ENCODE measurements at regions not wholly inside any gene's neighbourhood (a gene's known extent, or its start where the extent isn't known, plus 50 kb on each side); places are given as distances from the start of the nearest gene placed in this dataset.

DNA sequence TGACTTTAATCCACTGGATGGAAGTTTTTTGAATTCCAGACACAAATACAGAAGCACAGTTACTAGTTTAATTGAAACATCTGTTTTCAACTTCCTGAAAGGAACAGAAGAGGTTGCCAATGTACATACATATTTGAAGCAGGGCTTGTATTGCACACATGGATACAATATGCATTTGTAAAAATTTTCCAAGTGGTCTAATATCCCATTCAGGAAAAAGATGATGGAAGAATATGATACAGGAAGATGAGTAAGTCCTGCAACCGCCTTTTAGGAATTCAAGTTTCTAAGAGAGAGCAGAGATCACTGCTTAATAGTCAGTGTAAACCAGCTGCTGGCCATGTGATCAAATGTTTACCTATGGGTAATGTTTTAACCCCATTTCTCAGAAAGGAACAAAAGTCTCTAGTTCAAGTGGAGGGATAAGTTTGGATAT is 265.4 kb downstream of the TRIB2 start:
- no peak for DNase-seq (ENCODE audit: low spot score, unreplicated experiment)
- Mint-ChIP-seq H3K27ac (no peak overlapping the region), H3K4me1 (ENCODE audit: low read depth) (peaks cover 13% of the 10 kb centered on the region), H3K27me3 (peaks cover 2% of the 10 kb centered on the region), H3K4me3 (ENCODE audit: low read depth) (no peak overlapping the region), H3K36me3 (ENCODE audit: insufficient read depth) (no peaks in the 10 kb centered on the region), H3K9me3 (ENCODE audit: low read depth) (no peaks in the 10 kb centered on the region)
- TF ChIP-seq, protein P1, sequence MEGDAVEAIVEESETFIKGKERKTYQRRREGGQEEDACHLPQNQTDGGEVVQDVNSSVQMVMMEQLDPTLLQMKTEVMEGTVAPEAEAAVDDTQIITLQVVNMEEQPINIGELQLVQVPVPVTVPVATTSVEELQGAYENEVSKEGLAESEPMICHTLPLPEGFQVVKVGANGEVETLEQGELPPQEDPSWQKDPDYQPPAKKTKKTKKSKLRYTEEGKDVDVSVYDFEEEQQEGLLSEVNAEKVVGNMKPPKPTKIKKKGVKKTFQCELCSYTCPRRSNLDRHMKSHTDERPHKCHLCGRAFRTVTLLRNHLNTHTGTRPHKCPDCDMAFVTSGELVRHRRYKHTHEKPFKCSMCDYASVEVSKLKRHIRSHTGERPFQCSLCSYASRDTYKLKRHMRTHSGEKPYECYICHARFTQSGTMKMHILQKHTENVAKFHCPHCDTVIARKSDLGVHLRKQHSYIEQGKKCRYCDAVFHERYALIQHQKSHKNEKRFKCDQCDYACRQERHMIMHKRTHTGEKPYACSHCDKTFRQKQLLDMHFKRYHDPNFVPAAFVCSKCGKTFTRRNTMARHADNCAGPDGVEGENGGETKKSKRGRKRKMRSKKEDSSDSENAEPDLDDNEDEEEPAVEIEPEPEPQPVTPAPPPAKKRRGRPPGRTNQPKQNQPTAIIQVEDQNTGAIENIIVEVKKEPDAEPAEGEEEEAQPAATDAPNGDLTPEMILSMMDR (IDR thresholded peaks at IDR 0.05; ENCODE audit: unreplicated experiment), result no peak

DNA sequence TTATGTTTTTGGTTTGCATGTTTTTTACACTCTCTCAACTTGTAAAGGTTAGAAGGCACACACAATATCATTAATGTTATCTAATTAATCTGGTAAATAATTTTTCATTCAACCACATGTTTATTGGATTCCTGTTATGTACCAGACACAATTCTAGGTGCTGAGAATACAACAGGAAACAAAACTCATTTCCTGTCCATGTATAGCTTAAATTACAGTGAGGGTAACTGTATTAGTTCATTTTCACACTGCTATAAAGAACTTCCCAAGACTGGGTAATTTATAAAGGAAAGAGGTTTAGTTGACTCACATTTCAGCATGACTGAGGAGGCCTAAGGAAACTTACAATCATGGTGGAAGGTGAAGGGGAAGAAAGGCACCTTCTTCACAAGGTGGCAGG is 270.5 kb downstream of the TRIB2 start:
- Mint-ChIP-seq H3K4me3 (ENCODE audit: low read depth) (no peak overlapping the region), H3K9me3 (ENCODE audit: low read depth) (no peaks in the 10 kb centered on the region), H3K4me1 (ENCODE audit: low read depth) (peaks cover 10% of the 10 kb centered on the region), H3K36me3 (ENCODE audit: insufficient read depth) (no peaks in the 10 kb centered on the region), H3K27ac (no peak overlapping the region), H3K27me3 (peaks cover 2% of the 10 kb centered on the region)
- DNase-seq (ENCODE audit: low spot score, unreplicated experiment), result no peak
- TF ChIP-seq, protein P1 (IDR thresholded peaks at IDR 0.05; ENCODE audit: unreplicated experiment), result no peak

DNA sequence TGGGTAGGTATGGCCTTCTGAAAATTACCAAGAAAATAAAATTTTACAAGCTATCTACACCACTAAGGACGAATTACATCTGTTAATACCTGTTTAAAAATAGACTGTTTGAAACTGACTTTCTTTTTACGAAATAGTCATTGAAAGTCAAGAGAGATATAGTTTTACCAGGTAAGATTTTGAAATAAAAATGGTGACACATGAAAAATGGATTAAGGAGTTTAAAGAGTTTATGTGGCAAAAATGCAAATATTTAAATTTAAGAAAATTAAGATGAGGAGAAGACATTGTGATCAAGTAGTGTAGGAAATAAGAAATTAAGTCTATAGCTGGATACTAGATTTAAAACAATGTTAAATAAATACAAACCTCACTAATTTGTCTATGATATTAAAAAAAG is 271.5 kb downstream of the TRIB2 start:
- Mint-ChIP-seq H3K36me3 (ENCODE audit: insufficient read depth) (no peaks in the 10 kb centered on the region), H3K9me3 (ENCODE audit: low read depth) (no peaks in the 10 kb centered on the region), H3K27ac (no peak overlapping the region), H3K27me3 (peaks cover 2% of the 10 kb centered on the region), H3K4me1 (ENCODE audit: low read depth) (peaks cover under 1% of the 10 kb centered on the region), H3K4me3 (ENCODE audit: low read depth) (no peak overlapping the region)
- TF ChIP-seq, protein P1 (IDR thresholded peaks at IDR 0.05; ENCODE audit: unreplicated experiment), result no peak
- no peak for DNase-seq (ENCODE audit: low spot score, unreplicated experiment)

DNA sequence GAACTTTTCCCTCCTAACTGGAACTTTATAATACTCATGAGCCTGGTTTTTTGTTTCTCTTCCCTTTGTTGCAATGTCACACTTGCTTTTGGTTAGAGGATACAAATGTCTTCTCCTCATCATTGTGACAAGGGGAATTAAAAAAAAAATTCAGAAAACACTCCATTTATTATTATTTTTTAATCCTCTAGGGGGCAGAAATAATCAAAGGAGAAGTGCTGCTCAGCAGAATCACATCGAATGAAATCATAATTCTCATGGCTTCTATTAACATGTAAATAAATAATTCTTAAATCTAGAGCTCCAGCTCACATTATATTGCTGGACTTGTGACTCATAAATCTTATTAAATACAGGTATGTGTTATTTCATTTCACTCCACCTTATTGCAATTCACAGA is 273.8 kb downstream of the TRIB2 start:
- Mint-ChIP-seq H3K27ac (no peak overlapping the region), H3K36me3 (ENCODE audit: insufficient read depth) (no peaks in the 10 kb centered on the region), H3K9me3 (ENCODE audit: low read depth) (no peaks in the 10 kb centered on the region), H3K4me1 (ENCODE audit: low read depth) (no peaks in the 10 kb centered on the region), H3K4me3 (ENCODE audit: low read depth) (no peak overlapping the region), H3K27me3 (no peaks in the 10 kb centered on the region)
- no peak for DNase-seq (ENCODE audit: low spot score, unreplicated experiment)
- TF ChIP-seq, protein P1 (IDR thresholded peaks at IDR 0.05; ENCODE audit: unreplicated experiment), result no peak

DNA sequence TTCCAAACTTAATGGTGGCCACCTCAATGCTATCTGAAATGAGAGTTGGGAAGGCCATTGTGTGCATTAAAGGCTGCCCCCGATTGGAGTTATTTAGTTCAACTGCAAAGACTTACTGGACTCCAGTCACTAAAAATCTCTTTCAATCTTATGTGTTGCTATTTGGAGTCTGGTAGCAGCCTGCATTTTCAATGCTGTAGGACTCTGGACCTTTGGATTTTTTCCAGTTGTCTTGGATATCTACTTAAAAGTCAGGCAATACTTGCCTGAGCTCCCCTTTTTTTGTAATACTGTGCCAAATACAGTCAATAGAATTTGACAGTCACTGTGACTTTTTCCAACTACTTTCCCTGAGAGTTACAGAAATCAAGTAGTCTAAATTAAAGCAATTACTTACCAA is 281.9 kb downstream of the TRIB2 start:
- DNase-seq (ENCODE audit: low spot score, unreplicated experiment), result no peak
- H3K9me3 Mint-ChIP-seq (ENCODE audit: low read depth), result no peaks in the 10 kb centered on the region
- H3K4me3 Mint-ChIP-seq (ENCODE audit: low read depth), result no peak overlapping the region
- H3K36me3 Mint-ChIP-seq (ENCODE audit: insufficient read depth), result no peaks in the 10 kb centered on the region
- H3K27ac Mint-ChIP-seq, result no peak overlapping the region
- no peaks in the 10 kb centered on the region for H3K4me1 Mint-ChIP-seq (ENCODE audit: low read depth)
- TF ChIP-seq, protein P1 (IDR thresholded peaks at IDR 0.05; ENCODE audit: unreplicated experiment), result no peak
- peaks cover 3% of the 10 kb centered on the region for H3K27me3 Mint-ChIP-seq
